Mammary epithelial cell (primary cell): ENCODE measurements at regions not wholly inside any gene's neighbourhood (a gene's known extent, or its start where the extent isn't known, plus 50 kb on each side); places are given as distances from the start of the nearest gene placed in this dataset.

Experiments
- CTCF ChIP-seq, 2 donors: IDR thresholded peaks in 1 of 2; conservative IDR thresholded peaks in 1 of 2; 2 replicates each; pipeline ENCODE4 v1.5.1; 2011 to 2012; ENCODE audit warnings: inconsistent platforms in 2 of 2, low read length in 2 of 2, mild to moderate bottlenecking in 2 of 2, control low read depth in 1 of 2, low read depth in 1 of 2; ENCODE audit not compliant: insufficient read depth in 1 of 2; ENCODE audit errors: extremely low read depth in 1 of 2
- EZH2 ChIP-seq: IDR thresholded peaks from 2 replicates; pipeline ENCODE4 v1.6.1; 2012; ENCODE audit warnings: low read length, inconsistent platforms, borderline replicate concordance

- TF ChIP-seq CTCF (conservative IDR thresholded peaks at IDR 0.05 in 1 of 2, IDR thresholded peaks at IDR 0.05 in 1 of 2; ENCODE audit: extremely low read depth in 1 of 2, insufficient read depth in 1 of 2, low read depth in 1 of 2, low read length in 2 of 2) (no peak), EZH2 (no peak)
Measured at GRCh38 chr3:176293276-176293675, 904.0 kb downstream of the TBL1XR1 start.
